Naive thymus-derived CD4-positive, alpha-beta T cell (primary cell): ENCODE measurements at regions not wholly inside any gene's neighbourhood (a gene's known extent, or its start where the extent isn't known, plus 50 kb on each side); places are given as distances from the start of the nearest gene placed in this dataset.

Experiments used
- ATAC-seq: fragments of 150-1000 bp; cut with Tn5 transposase; 2 replicates; pipeline ENCODE4 v1.10.0; 2021; ENCODE audit warnings: mild to moderate bottlenecking, moderate library complexity
- CTCF ChIA-PET: fragments of 350-600 bp; sonication (Branson Sonifier 250); formaldehyde crosslinking; loops from one replicate; lab custom pipeline; 2021; ENCODE audit warnings: antibody characterized with exemption; lab: Charles Lee
- POLR2A ChIA-PET: fragments of 350-600 bp; sonication (Branson Sonifier 250); formaldehyde crosslinking; loops from one replicate; lab custom pipeline; 2021; ENCODE audit warnings: antibody characterized with exemption, inconsistent platforms; lab: Charles Lee
- DNase-seq, 9 donors: peaks; one replicate each; pipeline versions ENCODE4 v3.0.0 to v3.0.0-alpha.2; 2020 to 2022; ENCODE audit warnings: mixed read lengths in 1 of 9
- H3K27ac ChIP-seq: one replicate; pipeline ENCODE4 v1.7.0; 2013; ENCODE audit warnings: mild to moderate bottlenecking, low read depth, low read length, moderate library complexity
- H3K27me3 ChIP-seq, 2 donors: one replicate each; pipeline ENCODE4 v1.7.0; 2013; ENCODE audit warnings: low read length in 2 of 2, mild to moderate bottlenecking in 2 of 2, moderate library complexity in 2 of 2; ENCODE audit not compliant: control insufficient read depth in 2 of 2, insufficient read depth in 2 of 2
- H3K36me3 ChIP-seq, 3 experiments: 1 replicate in 2 of 3; 2 replicates in 1 of 3; pipeline ENCODE4 v1.7.0; 2013; ENCODE audit warnings: low read length in 3 of 3, mild to moderate bottlenecking in 3 of 3, moderate library complexity in 1 of 3; ENCODE audit not compliant: insufficient read depth in 3 of 3, control insufficient read depth in 2 of 3
- H3K4me1 ChIP-seq, 2 donors: one replicate each; pipeline ENCODE4 v1.7.0; 2013; ENCODE audit warnings: low read length in 2 of 2, mild to moderate bottlenecking in 2 of 2, moderate library complexity in 1 of 2; ENCODE audit not compliant: control insufficient read depth in 2 of 2, insufficient read depth in 2 of 2
- H3K4me3 ChIP-seq: 2 replicates; pipeline ENCODE4 v1.7.0; 2013; ENCODE audit warnings: mild to moderate bottlenecking, low read length
- H3K9me3 ChIP-seq, 3 experiments: 1 replicate in 2 of 3; 2 replicates in 1 of 3; pipeline ENCODE4 v1.7.0; 2013; ENCODE audit warnings: low read length in 3 of 3; ENCODE audit not compliant: control insufficient read depth in 2 of 3
- H3K27ac Mint-ChIP-seq, 9 donors: one replicate each; pipeline ENCODE4 v1.8.0; 2020 to 2022; ENCODE audit warnings: mixed read lengths in 9 of 9, mild to moderate bottlenecking in 8 of 9, moderate library complexity in 5 of 9, inconsistent platforms in 2 of 9
- H3K27me3 Mint-ChIP-seq, 5 donors: one replicate each; pipeline ENCODE4 v1.8.0; 2021 to 2022; ENCODE audit warnings: mixed read lengths in 5 of 5, mild to moderate bottlenecking in 1 of 5
- H3K36me3 Mint-ChIP-seq, 5 donors: one replicate each; pipeline ENCODE4 v1.8.0; 2020 to 2022; ENCODE audit warnings: mixed read lengths in 5 of 5, mild to moderate bottlenecking in 3 of 5, inconsistent platforms in 1 of 5
- H3K4me1 Mint-ChIP-seq, 7 donors: one replicate each; pipeline ENCODE4 v1.8.0; 2020 to 2022; ENCODE audit warnings: mixed read lengths in 7 of 7, mild to moderate bottlenecking in 3 of 7, inconsistent platforms in 1 of 7
- H3K4me3 Mint-ChIP-seq, 10 donors: one replicate each; pipeline ENCODE4 v1.8.0; 2020 to 2022; ENCODE audit warnings: mild to moderate bottlenecking in 10 of 10, mixed read lengths in 10 of 10, moderate library complexity in 6 of 10, inconsistent platforms in 2 of 10
- H3K9me3 Mint-ChIP-seq, 11 donors: one replicate each; pipeline ENCODE4 v1.8.0; 2020 to 2022; ENCODE audit warnings: mixed read lengths in 11 of 11, mild to moderate bottlenecking in 4 of 11, inconsistent platforms in 1 of 11, moderate library complexity in 1 of 11
- intact Hi-C, 2 donors: fragments of 100-400 bp; cut with micrococcal nuclease; formaldehyde crosslinking; loops; one replicate each; pipeline ENCODE4 v1.15.1; 2023

GRCh38 chr10:110420401-110421193, 77.1 kb upstream of the DUSP5 start:
- no peak for DNase-seq
- H3K4me3 ChIP-seq, result no peak overlapping the region
- peak overlapping the region in 1 of 10 donors; percentile 68 for H3K4me3 Mint-ChIP-seq
- ChIA-PET POLR2A (interaction anchor here (0.6 kb wide), 1 partner anchor 8 kb away, joined by 4 read pairs; no protein-coding TSS in a partner anchor), CTCF (no interaction called here)
- peaks cover 0 to 24% of the 10 kb centered on the region in 2 donors for H3K4me1 ChIP-seq
- H3K9me3 ChIP-seq, result no peaks in the 10 kb centered on the region
- H3K27ac Mint-ChIP-seq, result peak overlapping the region in 3 of 9 donors; percentile 14 to 85 (median 37)
- no peaks in the 10 kb centered on the region for H3K36me3 ChIP-seq
- intact Hi-C loops, result no loop called here
- H3K27me3 Mint-ChIP-seq, result peaks cover 0 to 5% (median 0%) of the 10 kb centered on the region in 5 donors
- H3K27me3 ChIP-seq, result no peaks in the 10 kb centered on the region
- no peak overlapping the region for H3K27ac ChIP-seq
- H3K36me3 Mint-ChIP-seq, result peaks cover 0 to 3% (median 0%) of the 10 kb centered on the region in 5 donors
- no peaks in the 10 kb centered on the region for H3K9me3 Mint-ChIP-seq
- H3K4me1 Mint-ChIP-seq, result peaks cover 8 to 45% (median 17%) of the 10 kb centered on the region in 7 donors
- ATAC-seq, result peak; percentile 37

GRCh38 chr10:110421512-110422138, 76.1 kb upstream of the DUSP5 start:
- peaks cover 0 to 3% (median 0%) of the 10 kb centered on the region in 5 donors for H3K36me3 Mint-ChIP-seq
- H3K4me1 ChIP-seq, result peaks cover 0 to 15% of the 10 kb centered on the region in 2 donors
- no peaks in the 10 kb centered on the region for H3K27me3 ChIP-seq
- no peak for ATAC-seq
- CTCF ChIA-PET, result no interaction called here
- H3K4me3 Mint-ChIP-seq, result peak overlapping the region in 1 of 10 donors; percentile 68
- H3K4me3 ChIP-seq, result no peak overlapping the region
- H3K27ac Mint-ChIP-seq, result peak overlapping the region in 2 of 9 donors; percentile 28 to 82
- H3K9me3 ChIP-seq, result no peaks in the 10 kb centered on the region
- intact Hi-C loops, result no loop called here
- peaks cover 0 to 5% (median 0%) of the 10 kb centered on the region in 5 donors for H3K27me3 Mint-ChIP-seq
- no peaks in the 10 kb centered on the region for H3K9me3 Mint-ChIP-seq
- DNase-seq, result no peak
- H3K27ac ChIP-seq, result no peak overlapping the region
- peaks cover 8 to 48% (median 15%) of the 10 kb centered on the region in 7 donors for H3K4me1 Mint-ChIP-seq
- no peaks in the 10 kb centered on the region for H3K36me3 ChIP-seq
- POLR2A ChIA-PET, result no interaction called here

GRCh38 chr10:110422548-110422947, 75.2 kb upstream of the DUSP5 start:
- intact Hi-C loops, result no loop called here
- H3K27me3 ChIP-seq, result no peaks in the 10 kb centered on the region
- DNase-seq, result no peak
- Mint-ChIP-seq H3K27ac (no peak overlapping the region), H3K27me3 (peaks cover 0 to 5% (median 0%) of the 10 kb centered on the region in 5 donors), H3K4me3 (no peak overlapping the region), H3K36me3 (peaks cover 0 to 3% (median 0%) of the 10 kb centered on the region in 5 donors), H3K4me1 (peaks cover 8 to 50% (median 15%) of the 10 kb centered on the region in 7 donors), H3K9me3 (no peaks in the 10 kb centered on the region)
- no peaks in the 10 kb centered on the region for H3K36me3 ChIP-seq
- ATAC-seq, result no peak
- H3K27ac ChIP-seq, result no peak overlapping the region
- H3K9me3 ChIP-seq, result no peaks in the 10 kb centered on the region
- H3K4me3 ChIP-seq, result no peak overlapping the region
- CTCF ChIA-PET, result no interaction called here
- H3K4me1 ChIP-seq, result peaks cover 0 to 15% of the 10 kb centered on the region in 2 donors
- POLR2A ChIA-PET, result no interaction called here

GRCh38 chr10:110423650-110424049, 74.1 kb upstream of the DUSP5 start:
- no peaks in the 10 kb centered on the region for H3K9me3 ChIP-seq
- H3K27me3 Mint-ChIP-seq, result peaks cover 0 to 5% (median 0%) of the 10 kb centered on the region in 5 donors
- H3K36me3 ChIP-seq, result no peaks in the 10 kb centered on the region
- no peak overlapping the region for H3K27ac ChIP-seq
- intact Hi-C loops, result no loop called here
- H3K4me1 Mint-ChIP-seq, result peaks cover 8 to 48% (median 15%) of the 10 kb centered on the region in 7 donors
- H3K36me3 Mint-ChIP-seq, result peaks cover 0 to 3% (median 0%) of the 10 kb centered on the region in 5 donors
- ATAC-seq (no peak), DNase-seq (no peak)
- CTCF ChIA-PET, result no interaction called here
- H3K27me3 ChIP-seq, result no peaks in the 10 kb centered on the region
- no peaks in the 10 kb centered on the region for H3K9me3 Mint-ChIP-seq
- H3K4me3 ChIP-seq, result no peak overlapping the region
- peaks cover 0 to 15% of the 10 kb centered on the region in 2 donors for H3K4me1 ChIP-seq
- H3K4me3 Mint-ChIP-seq, result no peak overlapping the region
- POLR2A ChIA-PET, result no interaction called here
- no peak overlapping the region for H3K27ac Mint-ChIP-seq

- ChIA-PET CTCF (no interaction called here), POLR2A (no interaction called here)
- ATAC-seq (peak; percentile 78), DNase-seq (peak in 1 of 9 donors; percentile 64)
- Histone ChIP-seq H3K4me1 (peaks cover 0 to 8% of the 10 kb centered on the region in 2 donors), H3K36me3 (no peaks in the 10 kb centered on the region), H3K27ac (no peak overlapping the region), H3K4me3 (no peak overlapping the region), H3K27me3 (no peaks in the 10 kb centered on the region), H3K9me3 (no peaks in the 10 kb centered on the region)
- H3K4me1 Mint-ChIP-seq, result peaks cover 0 to 43% (median 9%) of the 10 kb centered on the region in 7 donors
- intact Hi-C loops, result loop anchor here in 1 of 2 donors (1.0 to 5.0 kb wide), 2 partner anchors 11 to 113 kb away; no protein-coding TSS in a partner anchor
- no peaks in the 10 kb centered on the region for H3K9me3 Mint-ChIP-seq
- H3K27me3 Mint-ChIP-seq, result no peaks in the 10 kb centered on the region
- H3K27ac Mint-ChIP-seq, result peak overlapping the region in 1 of 9 donors; percentile 75
- peaks cover 0 to 2% (median 0%) of the 10 kb centered on the region in 5 donors for H3K36me3 Mint-ChIP-seq
- H3K4me3 Mint-ChIP-seq, result peak overlapping the region in 1 of 10 donors; percentile 26
Observed at GRCh38 chr10:110425684-110426293, 71.9 kb upstream of the DUSP5 start.

- intact Hi-C loops, result loop anchor here in 1 of 2 donors (1.0 to 5.0 kb wide), 2 partner anchors 12 to 114 kb away; no protein-coding TSS in a partner anchor
- H3K9me3 Mint-ChIP-seq, result no peaks in the 10 kb centered on the region
- H3K27me3 Mint-ChIP-seq, result no peaks in the 10 kb centered on the region
- peaks cover 0 to 37% (median 4%) of the 10 kb centered on the region in 7 donors for H3K4me1 Mint-ChIP-seq
- no peak overlapping the region for H3K4me3 ChIP-seq
- no peak overlapping the region for H3K27ac ChIP-seq
- peaks cover 0 to under 1% of the 10 kb centered on the region in 2 donors for H3K4me1 ChIP-seq
- H3K27me3 ChIP-seq, result no peaks in the 10 kb centered on the region
- ATAC-seq, result peak; percentile 36
- H3K36me3 Mint-ChIP-seq, result no peaks in the 10 kb centered on the region
- no peaks in the 10 kb centered on the region for H3K36me3 ChIP-seq
- peak overlapping the region in 1 of 10 donors; percentile 26 for H3K4me3 Mint-ChIP-seq
- no peak for DNase-seq
- CTCF ChIA-PET, result no interaction called here
- no peaks in the 10 kb centered on the region for H3K9me3 ChIP-seq
- peak overlapping the region in 1 of 9 donors; percentile 75 for H3K27ac Mint-ChIP-seq
- POLR2A ChIA-PET, result no interaction called here
Observed at GRCh38 chr10:110426294-110427181, 71.2 kb upstream of the DUSP5 start.
